ENCODE measurements at regions not wholly inside any gene's neighbourhood (a gene's known extent, or its start where the extent isn't known, plus 50 kb on each side); places are given as distances from the start of the nearest gene placed in this dataset.
"Not testable (repeated sequence)": the region's sequence is repeated elsewhere in the genome, so short reads cannot be mapped to it uniquely, and the experiment has no call there.

- H3K4me3 ChIP-seq = no peak overlapping the region
- H3K9me3 ChIP-seq = no peaks in the 10 kb centered on the region
- no peaks in the 10 kb centered on the region for H3K27me3 ChIP-seq
- TF ChIP-seq POLR2A (IDR thresholded peaks at IDR 0.05) (no peak), CTCF (IDR thresholded peaks at IDR 0.05) (no peak)
- H3K36me3 ChIP-seq = no peaks in the 10 kb centered on the region
- no peak for DNase-seq
- intact Hi-C loops (cut with DNase I; ENCODE audit: low total_unique reads) = no loop called here
- H3K27ac ChIP-seq = no peak overlapping the region
- H3K4me1 ChIP-seq = no peaks in the 10 kb centered on the region
Measured at GRCh38 chr5:97568382-97568781, 385.3 kb upstream of the RIOK2 start.

GRCh38 chr5:97570242-97570641, 387.2 kb upstream of the RIOK2 start:
- no peaks in the 10 kb centered on the region for H3K36me3 ChIP-seq
- H3K4me1 ChIP-seq = no peaks in the 10 kb centered on the region
- DNase-seq = no peak
- H3K27me3 ChIP-seq = no peaks in the 10 kb centered on the region
- no peak overlapping the region for H3K27ac ChIP-seq
- TF ChIP-seq CTCF (IDR thresholded peaks at IDR 0.05) = no peak
- no peak for TF ChIP-seq POLR2A (IDR thresholded peaks at IDR 0.05)
- no peak overlapping the region for H3K4me3 ChIP-seq
- intact Hi-C loops (cut with DNase I; ENCODE audit: low total_unique reads) = no loop called here
- no peaks in the 10 kb centered on the region for H3K9me3 ChIP-seq

- Histone ChIP-seq H3K27me3 (no peaks in the 10 kb centered on the region), H3K9me3 (no peaks in the 10 kb centered on the region), H3K4me3 (no peak overlapping the region), H3K4me1 (no peaks in the 10 kb centered on the region), H3K36me3 (no peaks in the 10 kb centered on the region), H3K27ac (no peak overlapping the region)
- intact Hi-C loops (cut with DNase I; ENCODE audit: low total_unique reads) = no loop called here
- TF ChIP-seq CTCF (IDR thresholded peaks at IDR 0.05) (no peak), POLR2A (IDR thresholded peaks at IDR 0.05) (no peak)
- DNase-seq = no peak
Measured at GRCh38 chr5:97575322-97575721, 392.3 kb upstream of the RIOK2 start.

GRCh38 chr5:97576956-97577355, 393.9 kb upstream of the RIOK2 start:
- Histone ChIP-seq H3K4me3 (no peak overlapping the region), H3K36me3 (no peaks in the 10 kb centered on the region), H3K27me3 (no peaks in the 10 kb centered on the region), H3K4me1 (no peaks in the 10 kb centered on the region), H3K9me3 (no peaks in the 10 kb centered on the region), H3K27ac (no peak overlapping the region)
- DNase-seq = no peak
- TF ChIP-seq POLR2A (IDR thresholded peaks at IDR 0.05) (no peak), CTCF (IDR thresholded peaks at IDR 0.05) (no peak)
- intact Hi-C loops (cut with DNase I; ENCODE audit: low total_unique reads) = no loop called here

GRCh38 chr5:97579977-97580376, 396.9 kb upstream of the RIOK2 start:
- DNase-seq; H3K4me3 ChIP-seq; intact Hi-C loops (cut with DNase I; ENCODE audit: low total_unique reads); H3K27me3 ChIP-seq; H3K27ac ChIP-seq; H3K4me1 ChIP-seq; H3K36me3 ChIP-seq; H3K9me3 ChIP-seq: not testable (repeated sequence)

GRCh38 chr5:97580746-97581145, 397.7 kb upstream of the RIOK2 start:
- Histone ChIP-seq H3K9me3 (no peaks in the 10 kb centered on the region), H3K36me3 (no peaks in the 10 kb centered on the region), H3K27me3 (no peaks in the 10 kb centered on the region), H3K27ac (no peak overlapping the region), H3K4me1 (no peaks in the 10 kb centered on the region), H3K4me3 (no peak overlapping the region)
- intact Hi-C loops (cut with DNase I; ENCODE audit: low total_unique reads) = no loop called here
- DNase-seq = no peak
- TF ChIP-seq CTCF (IDR thresholded peaks at IDR 0.05) (no peak), POLR2A (IDR thresholded peaks at IDR 0.05) (no peak)

All from uterus (tissue), 3 donors.